Fibroblast of the aortic adventitia (primary cell): ENCODE measurements at regions not wholly inside any gene's neighbourhood (a gene's known extent, or its start where the extent isn't known, plus 50 kb on each side); places are given as distances from the start of the nearest gene placed in this dataset.

Experiments
- DNase-seq: peaks from one replicate; pipeline ENCODE4 v3.0.0-alpha.2; 2010; ENCODE audit warnings: low read depth
- H3K4me3 ChIP-seq: 2 replicates; pipeline ENCODE4 v1.5.1; 2011; ENCODE audit warnings: low read depth, mild to moderate bottlenecking, control low read depth, low read length, moderate library complexity
- CTCF ChIP-seq: IDR thresholded peaks from 2 replicates; pipeline ENCODE4 v1.5.1; 2011; ENCODE audit warnings: mild to moderate bottlenecking, low read length, control low read depth, inconsistent platforms; ENCODE audit not compliant: insufficient read depth

GRCh38 chr13:44106266-44107152 lies 226.8 kb downstream of the LACC1 start:
- no peak for TF ChIP-seq CTCF
- DNase-seq, result peak; percentile 10
- no peak overlapping the region for H3K4me3 ChIP-seq

GRCh38 chr13:44107357-44108121 lies 227.8 kb downstream of the LACC1 start:
- no peak for DNase-seq
- H3K4me3 ChIP-seq, result no peak overlapping the region
- TF ChIP-seq CTCF, result no peak

- H3K4me3 ChIP-seq, result no peak overlapping the region
- no peak for TF ChIP-seq CTCF
- DNase-seq, result no peak
Measured at GRCh38 chr13:44108331-44108858, 228.7 kb downstream of the LACC1 start.

- TF ChIP-seq CTCF, result no peak
- H3K4me3 ChIP-seq, result no peak overlapping the region
Measured at GRCh38 chr13:44110091-44110621, 230.5 kb downstream of the LACC1 start.

GRCh38 chr13:44111701-44112100 lies 232.0 kb downstream of the LACC1 start:
- no peak for TF ChIP-seq CTCF
- DNase-seq, result no peak
- no peak overlapping the region for H3K4me3 ChIP-seq

More at GRCh38 chr13:44110091-44110621, 230.5 kb downstream of the LACC1 start:
- no peak for DNase-seq

- no peak for TF ChIP-seq CTCF
- DNase-seq, result no peak
- H3K4me3 ChIP-seq, result no peak overlapping the region
Measured at GRCh38 chr13:44112700-44113329, 233.1 kb downstream of the LACC1 start.
